Panc1 (cell line): ENCODE measurements at regions not wholly inside any gene's neighbourhood (a gene's known extent, or its start where the extent isn't known, plus 50 kb on each side); places are given as distances from the start of the nearest gene placed in this dataset.

Source experiments
- ATAC-seq: fragments of 200-7000 bp; cut with Tn5 transposase; 2 replicates; pipeline ENCODE4 v1.9.1; 2020; ENCODE audit warnings: mild to moderate bottlenecking, moderate library complexity
- BruUV-seq: library from RNA; stranded (reverse); fragments of 400-500 nt; replicated peaks from 2 replicates; lab custom pipeline; 2021; lab: Mats Ljungman, UMichigan
- CTCF ChIA-PET: fragments of 300-600 bp; sonication (Branson Sonifier 250); formaldehyde crosslinking; loops from one replicate; lab custom pipeline; 2022; ENCODE audit warnings: antibody characterized with exemption; lab: Charles Lee
- POLR2A ChIA-PET: fragments of 300-600 bp; sonication (Branson Sonifier 250); formaldehyde crosslinking; loops from one replicate; lab custom pipeline; 2022; ENCODE audit warnings: antibody characterized with exemption; lab: Charles Lee
- DNase-seq: peaks from one replicate; pipeline ENCODE4 v3.0.0-alpha.2; 2010; ENCODE audit warnings: low read depth, low spot score
- H3K27ac ChIP-seq: 2 replicates; pipeline ENCODE4 v1.5.1; 2011; ENCODE audit warnings: mild to moderate bottlenecking, low read length, inconsistent platforms
- H3K27me3 ChIP-seq: fragments of 200-500 bp; sonication (Bioruptor generic); 2 replicates; pipeline ENCODE4 v1.6.0; 2014; ENCODE audit warnings: low read length, inconsistent platforms; ENCODE audit not compliant: control insufficient read depth, insufficient read depth
- H3K36me3 ChIP-seq: fragments of 200-500 bp; sonication (Bioruptor generic); 2 replicates; pipeline ENCODE4 v1.5.1; 2014; ENCODE audit warnings: inconsistent platforms, mild to moderate bottlenecking, low read length, moderate library complexity; ENCODE audit not compliant: control insufficient read depth, insufficient read depth
- H3K4me1 ChIP-seq: 2 replicates; pipeline ENCODE4 v1.5.1; 2011; ENCODE audit warnings: inconsistent platforms, mild to moderate bottlenecking, low read length, moderate library complexity; ENCODE audit not compliant: control insufficient read depth, insufficient read depth
- H3K4me3 ChIP-seq, 2 experiments: 2 replicates each; pipeline ENCODE4 v1.5.1; 2011 to 2012; ENCODE audit warnings: low read depth in 2 of 2, low read length in 2 of 2, mild to moderate bottlenecking in 2 of 2, inconsistent platforms in 1 of 2, moderate library complexity in 1 of 2
- H3K9me3 ChIP-seq: fragments of 200-500 bp; sonication (Bioruptor generic); 2 replicates; pipeline ENCODE4 v1.5.1; 2014; ENCODE audit warnings: low read depth, mild to moderate bottlenecking, inconsistent platforms, low read length, moderate library complexity; ENCODE audit not compliant: control insufficient read depth, insufficient read depth
- POLR2AphosphoS5 ChIP-seq: IDR thresholded peaks from 2 replicates; pipeline ENCODE4 v1.6.1; 2012; ENCODE audit warnings: mild to moderate bottlenecking, low read depth, low read length, moderate library complexity
- SIN3A ChIP-seq: IDR thresholded peaks from 2 replicates; pipeline ENCODE4 v1.6.1; 2012; ENCODE audit warnings: low read depth, mild to moderate bottlenecking, low read length, moderate library complexity, borderline replicate concordance; ENCODE audit not compliant: insufficient read depth
- TCF7L2 ChIP-seq: IDR thresholded peaks from 2 replicates; pipeline ENCODE4 v1.6.1; 2011; ENCODE audit warnings: mild to moderate bottlenecking, low read depth, low read length, inconsistent platforms
- in situ Hi-C: cut with HindIII; loops from 2 replicates; pipeline ENCODE4 v1.10.0; 2016; ENCODE audit warnings: low sequenced_read_pairs, low pct_unique_long_range_greater_than_20kb
- intact Hi-C: fragments of 100-400 bp; cut with micrococcal nuclease; formaldehyde crosslinking; loops from one replicate; pipeline ENCODE4 v1.10.0; 2022; ENCODE audit not compliant: unreplicated experiment
- TF ChIP-seq, protein P1 (sequence below): fragments of 450-650 bp; IDR thresholded peaks from 2 replicates; pipeline ENCODE4 v1.5.1; 2017; ENCODE audit warnings: mild to moderate bottlenecking
- TF ChIP-seq, protein P2 (sequence below), 2 experiments: IDR thresholded peaks; 2 replicates each; pipeline ENCODE4 v1.6.1; 2011 to 2012; ENCODE audit warnings: low read depth in 2 of 2, control low read depth in 1 of 2, low read length in 1 of 2, mild to moderate bottlenecking in 1 of 2, moderate library complexity in 1 of 2; ENCODE audit not compliant: insufficient read depth in 1 of 2

DNA sequence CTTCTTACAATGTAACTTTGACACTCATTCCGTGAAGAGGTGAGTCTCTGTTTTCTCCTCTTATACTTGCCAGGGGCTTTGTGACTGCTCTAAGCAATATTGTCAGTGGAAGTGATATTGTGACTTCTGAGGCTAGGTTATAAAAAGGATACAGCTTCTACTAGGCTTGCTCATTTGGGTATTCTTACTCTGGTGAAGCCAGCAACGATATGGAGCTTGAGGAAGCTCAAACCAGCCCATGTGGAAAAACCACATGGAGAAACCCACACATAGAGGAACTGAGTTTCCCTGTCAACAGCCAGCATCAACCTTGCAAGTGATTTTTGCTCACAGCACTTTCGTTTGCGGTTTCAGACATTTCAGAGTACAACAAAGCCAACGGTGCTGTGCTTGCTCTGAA lies 149.6 kb upstream of the SEMA3E start:
- H3K27me3 ChIP-seq = no peaks in the 10 kb centered on the region
- intact Hi-C loops = no loop called here
- no peaks in the 10 kb centered on the region for H3K4me1 ChIP-seq
- H3K36me3 ChIP-seq = no peaks in the 10 kb centered on the region
- in situ Hi-C loops = no loop called here
- BruUV-seq = no TSS peak
- CTCF ChIA-PET = no interaction called here
- H3K4me3 ChIP-seq = no peak overlapping the region
- TF ChIP-seq TCF7L2 = no peak
- TF ChIP-seq POLR2AphosphoS5 = no peak
- TF ChIP-seq, protein P1, sequence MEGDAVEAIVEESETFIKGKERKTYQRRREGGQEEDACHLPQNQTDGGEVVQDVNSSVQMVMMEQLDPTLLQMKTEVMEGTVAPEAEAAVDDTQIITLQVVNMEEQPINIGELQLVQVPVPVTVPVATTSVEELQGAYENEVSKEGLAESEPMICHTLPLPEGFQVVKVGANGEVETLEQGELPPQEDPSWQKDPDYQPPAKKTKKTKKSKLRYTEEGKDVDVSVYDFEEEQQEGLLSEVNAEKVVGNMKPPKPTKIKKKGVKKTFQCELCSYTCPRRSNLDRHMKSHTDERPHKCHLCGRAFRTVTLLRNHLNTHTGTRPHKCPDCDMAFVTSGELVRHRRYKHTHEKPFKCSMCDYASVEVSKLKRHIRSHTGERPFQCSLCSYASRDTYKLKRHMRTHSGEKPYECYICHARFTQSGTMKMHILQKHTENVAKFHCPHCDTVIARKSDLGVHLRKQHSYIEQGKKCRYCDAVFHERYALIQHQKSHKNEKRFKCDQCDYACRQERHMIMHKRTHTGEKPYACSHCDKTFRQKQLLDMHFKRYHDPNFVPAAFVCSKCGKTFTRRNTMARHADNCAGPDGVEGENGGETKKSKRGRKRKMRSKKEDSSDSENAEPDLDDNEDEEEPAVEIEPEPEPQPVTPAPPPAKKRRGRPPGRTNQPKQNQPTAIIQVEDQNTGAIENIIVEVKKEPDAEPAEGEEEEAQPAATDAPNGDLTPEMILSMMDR = no peak
- TF ChIP-seq, protein P2, sequence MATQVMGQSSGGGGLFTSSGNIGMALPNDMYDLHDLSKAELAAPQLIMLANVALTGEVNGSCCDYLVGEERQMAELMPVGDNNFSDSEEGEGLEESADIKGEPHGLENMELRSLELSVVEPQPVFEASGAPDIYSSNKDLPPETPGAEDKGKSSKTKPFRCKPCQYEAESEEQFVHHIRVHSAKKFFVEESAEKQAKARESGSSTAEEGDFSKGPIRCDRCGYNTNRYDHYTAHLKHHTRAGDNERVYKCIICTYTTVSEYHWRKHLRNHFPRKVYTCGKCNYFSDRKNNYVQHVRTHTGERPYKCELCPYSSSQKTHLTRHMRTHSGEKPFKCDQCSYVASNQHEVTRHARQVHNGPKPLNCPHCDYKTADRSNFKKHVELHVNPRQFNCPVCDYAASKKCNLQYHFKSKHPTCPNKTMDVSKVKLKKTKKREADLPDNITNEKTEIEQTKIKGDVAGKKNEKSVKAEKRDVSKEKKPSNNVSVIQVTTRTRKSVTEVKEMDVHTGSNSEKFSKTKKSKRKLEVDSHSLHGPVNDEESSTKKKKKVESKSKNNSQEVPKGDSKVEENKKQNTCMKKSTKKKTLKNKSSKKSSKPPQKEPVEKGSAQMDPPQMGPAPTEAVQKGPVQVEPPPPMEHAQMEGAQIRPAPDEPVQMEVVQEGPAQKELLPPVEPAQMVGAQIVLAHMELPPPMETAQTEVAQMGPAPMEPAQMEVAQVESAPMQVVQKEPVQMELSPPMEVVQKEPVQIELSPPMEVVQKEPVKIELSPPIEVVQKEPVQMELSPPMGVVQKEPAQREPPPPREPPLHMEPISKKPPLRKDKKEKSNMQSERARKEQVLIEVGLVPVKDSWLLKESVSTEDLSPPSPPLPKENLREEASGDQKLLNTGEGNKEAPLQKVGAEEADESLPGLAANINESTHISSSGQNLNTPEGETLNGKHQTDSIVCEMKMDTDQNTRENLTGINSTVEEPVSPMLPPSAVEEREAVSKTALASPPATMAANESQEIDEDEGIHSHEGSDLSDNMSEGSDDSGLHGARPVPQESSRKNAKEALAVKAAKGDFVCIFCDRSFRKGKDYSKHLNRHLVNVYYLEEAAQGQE (IDR thresholded peaks at IDR 0.05; ENCODE audit: insufficient read depth in 1 of 2, low read depth in 2 of 2, low read length in 1 of 2) = no peak
- no peak for TF ChIP-seq SIN3A
- POLR2A ChIA-PET = no interaction called here
- H3K27ac ChIP-seq = no peak overlapping the region
- ATAC-seq = no peak
- no peak for DNase-seq
- H3K9me3 ChIP-seq = no peaks in the 10 kb centered on the region

DNA sequence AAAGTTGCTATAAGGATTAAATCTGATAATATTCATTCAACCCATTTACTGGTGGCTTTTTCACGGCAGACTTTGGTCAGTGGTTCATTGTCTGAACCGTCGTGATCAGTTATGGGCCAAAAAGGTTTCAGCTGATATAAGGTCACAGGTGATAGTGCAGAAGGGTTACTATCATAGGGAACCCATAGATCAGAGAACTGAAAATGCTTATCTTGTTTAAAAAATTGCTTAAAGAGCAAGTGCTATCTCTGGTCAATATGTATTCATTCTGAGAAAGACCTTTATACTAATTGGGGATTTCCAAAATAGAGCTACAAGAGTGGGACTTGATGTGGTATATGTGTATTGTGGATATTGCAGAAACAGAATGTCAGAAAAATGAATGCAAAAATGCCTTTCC lies 147.8 kb upstream of the SEMA3E start:
- no peaks in the 10 kb centered on the region for H3K4me1 ChIP-seq
- intact Hi-C loops (no loop called here), in situ Hi-C loops (no loop called here)
- no peak overlapping the region for H3K4me3 ChIP-seq
- no TSS peak for BruUV-seq
- H3K9me3 ChIP-seq = no peaks in the 10 kb centered on the region
- TF ChIP-seq TCF7L2 (no peak), POLR2AphosphoS5 (no peak), SIN3A (no peak)
- TF ChIP-seq, protein P2 (IDR thresholded peaks at IDR 0.05; ENCODE audit: insufficient read depth in 1 of 2, low read depth in 2 of 2, low read length in 1 of 2) = no peak
- TF ChIP-seq, protein P1 = no peak
- no peak overlapping the region for H3K27ac ChIP-seq
- H3K27me3 ChIP-seq = no peaks in the 10 kb centered on the region
- CTCF ChIA-PET = no interaction called here
- DNase-seq = no peak
- POLR2A ChIA-PET = no interaction called here
- no peak for ATAC-seq
- H3K36me3 ChIP-seq = no peaks in the 10 kb centered on the region
